Ascending aorta (tissue), 2 donors: ENCODE measurements at regions not wholly inside any gene's neighbourhood (a gene's known extent, or its start where the extent isn't known, plus 50 kb on each side); places are given as distances from the start of the nearest gene placed in this dataset.
"Not testable (repeated sequence)": the region's sequence is repeated elsewhere in the genome, so short reads cannot be mapped to it uniquely, and the experiment has no call there.

Source experiments
- DNase-seq, 2 donors: peaks; one replicate each; pipeline ENCODE4 v3.0.0-alpha.2; 2019; ENCODE audit warnings: low spot score in 2 of 2
- H3K27ac ChIP-seq, 2 donors: fragments of 200-600 bp; sonication (generic); one replicate each; pipeline ENCODE4 v1.5.1; 2016 to 2017; ENCODE audit warnings: mild to moderate bottlenecking in 1 of 2
- H3K27me3 ChIP-seq: fragments of 200-600 bp; sonication (generic); one replicate; pipeline ENCODE4 v1.5.1; 2017
- H3K36me3 ChIP-seq, 2 donors: fragments of 200-600 bp; sonication (generic); one replicate each; pipeline ENCODE4 v1.5.1; 2016
- H3K4me1 ChIP-seq, 2 donors: fragments of 200-600 bp; sonication (generic); one replicate each; pipeline ENCODE4 v1.5.1; 2016 to 2017; ENCODE audit warnings: mild to moderate bottlenecking in 1 of 2
- H3K4me3 ChIP-seq, 2 donors: fragments of 200-600 bp; sonication (generic); one replicate each; pipeline ENCODE4 v1.5.1; 2016 to 2017; ENCODE audit warnings: mild to moderate bottlenecking in 1 of 2
- H3K9me3 ChIP-seq, 2 donors: fragments of 200-600 bp; sonication (generic); one replicate each; pipeline ENCODE4 v1.5.1; 2016
- intact Hi-C: fragments of 100-400 bp; cut with DNase I; formaldehyde crosslinking; loops from one replicate; pipeline ENCODE4 v1.15.1; 2023
- TF ChIP-seq, protein P1 (sequence below), 3 experiments: fragments of 200-600 bp in 2 of 3; fragments of 450-650 bp in 1 of 3; sonication (generic) in 2 of 3; IDR thresholded peaks; one replicate each; pipeline ENCODE4 v1.5.1; 2016 to 2019; ENCODE audit warnings: antibody characterized with exemption in 3 of 3, mild to moderate bottlenecking in 1 of 3, moderate library complexity in 1 of 3

DNA sequence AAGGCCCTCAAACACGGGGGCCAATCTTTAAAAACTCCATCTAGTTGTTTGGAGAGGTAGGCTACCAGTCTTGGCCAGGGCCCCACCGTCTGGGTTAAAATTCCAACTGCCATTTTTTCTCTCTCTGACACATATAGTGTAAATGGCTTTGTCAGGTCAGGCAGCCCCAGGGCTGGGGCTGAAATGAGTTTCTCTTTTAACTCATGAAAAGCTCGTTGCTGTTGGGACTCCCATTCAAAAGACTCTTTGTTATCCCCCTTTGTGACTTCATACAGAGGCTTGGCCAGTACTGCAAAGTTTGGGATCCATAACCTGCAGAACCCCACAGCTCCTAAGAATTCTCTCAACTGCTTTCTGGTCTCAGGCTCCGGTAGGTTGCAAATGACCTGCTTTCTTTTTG lies 99.4 kb upstream of the SLC1A4 start:
- intact Hi-C loops: no loop called here
- TF ChIP-seq, protein P1, sequence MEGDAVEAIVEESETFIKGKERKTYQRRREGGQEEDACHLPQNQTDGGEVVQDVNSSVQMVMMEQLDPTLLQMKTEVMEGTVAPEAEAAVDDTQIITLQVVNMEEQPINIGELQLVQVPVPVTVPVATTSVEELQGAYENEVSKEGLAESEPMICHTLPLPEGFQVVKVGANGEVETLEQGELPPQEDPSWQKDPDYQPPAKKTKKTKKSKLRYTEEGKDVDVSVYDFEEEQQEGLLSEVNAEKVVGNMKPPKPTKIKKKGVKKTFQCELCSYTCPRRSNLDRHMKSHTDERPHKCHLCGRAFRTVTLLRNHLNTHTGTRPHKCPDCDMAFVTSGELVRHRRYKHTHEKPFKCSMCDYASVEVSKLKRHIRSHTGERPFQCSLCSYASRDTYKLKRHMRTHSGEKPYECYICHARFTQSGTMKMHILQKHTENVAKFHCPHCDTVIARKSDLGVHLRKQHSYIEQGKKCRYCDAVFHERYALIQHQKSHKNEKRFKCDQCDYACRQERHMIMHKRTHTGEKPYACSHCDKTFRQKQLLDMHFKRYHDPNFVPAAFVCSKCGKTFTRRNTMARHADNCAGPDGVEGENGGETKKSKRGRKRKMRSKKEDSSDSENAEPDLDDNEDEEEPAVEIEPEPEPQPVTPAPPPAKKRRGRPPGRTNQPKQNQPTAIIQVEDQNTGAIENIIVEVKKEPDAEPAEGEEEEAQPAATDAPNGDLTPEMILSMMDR (IDR thresholded peaks at IDR 0.05): no peak

GRCh38 chr2:64896572-64896971 lies 92.6 kb upstream of the SLC1A4 start:
- H3K27ac ChIP-seq, H3K4me3 ChIP-seq, H3K4me1 ChIP-seq, intact Hi-C loops, DNase-seq, H3K36me3 ChIP-seq, H3K9me3 ChIP-seq, H3K27me3 ChIP-seq: not testable (repeated sequence)

More for the DNA sequence above, 99.4 kb upstream of the SLC1A4 start:
- Histone ChIP-seq H3K4me1 (no peaks in the 10 kb centered on the region), H3K4me3 (no peak overlapping the region), H3K27me3 (no peaks in the 10 kb centered on the region), H3K9me3 (no peaks in the 10 kb centered on the region), H3K27ac (no peak overlapping the region), H3K36me3 (no peaks in the 10 kb centered on the region)
- no peak for DNase-seq

DNA sequence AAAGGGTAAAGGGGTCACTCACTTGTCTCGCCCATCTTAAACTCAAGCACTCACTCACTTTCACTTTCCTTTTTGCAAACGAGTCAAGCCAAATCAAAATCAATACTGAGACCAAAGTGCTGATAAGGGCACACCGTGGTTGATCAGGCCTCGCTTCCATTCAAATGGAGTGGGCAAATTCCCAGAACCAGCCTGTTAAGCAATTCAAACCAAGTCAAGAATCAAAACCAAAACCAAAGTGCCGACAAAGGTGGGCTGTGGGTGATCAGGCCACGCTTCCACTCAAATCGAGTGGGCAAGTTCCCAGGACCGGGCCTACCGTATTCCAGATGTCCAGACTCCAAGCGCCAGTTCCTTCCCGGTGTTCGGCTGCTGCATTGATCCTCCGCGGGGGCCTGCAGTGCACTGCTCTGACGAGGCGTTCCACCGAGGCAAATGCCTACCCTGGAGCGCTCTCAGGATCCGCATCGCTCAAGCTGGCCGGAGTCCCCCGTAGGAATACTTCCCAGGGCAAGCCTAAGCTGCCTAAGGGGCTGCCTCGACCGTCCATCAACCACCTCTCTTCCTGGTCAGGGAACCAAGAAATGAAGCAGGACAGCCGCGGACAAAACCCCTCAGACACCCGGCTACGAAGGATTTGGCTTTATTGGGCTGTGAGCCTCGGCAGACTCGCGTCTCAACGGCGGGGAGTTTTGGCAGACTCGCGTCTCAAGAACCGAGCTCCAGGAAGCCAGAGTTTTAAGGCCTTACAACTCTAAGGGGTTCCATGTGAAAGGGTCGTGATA lies 89.9 kb upstream of the SLC1A4 start:
- no peak for DNase-seq
- no peak overlapping the region for H3K27ac ChIP-seq
- no peak overlapping the region for H3K4me3 ChIP-seq
- TF ChIP-seq, protein P1 (IDR thresholded peaks at IDR 0.05): no peak
- intact Hi-C loops: no loop called here
- peaks cover under 1 to 3% of the 10 kb centered on the region in 2 donors for H3K4me1 ChIP-seq
- no peaks in the 10 kb centered on the region for H3K9me3 ChIP-seq
- no peaks in the 10 kb centered on the region for H3K36me3 ChIP-seq
- no peaks in the 10 kb centered on the region for H3K27me3 ChIP-seq

DNA sequence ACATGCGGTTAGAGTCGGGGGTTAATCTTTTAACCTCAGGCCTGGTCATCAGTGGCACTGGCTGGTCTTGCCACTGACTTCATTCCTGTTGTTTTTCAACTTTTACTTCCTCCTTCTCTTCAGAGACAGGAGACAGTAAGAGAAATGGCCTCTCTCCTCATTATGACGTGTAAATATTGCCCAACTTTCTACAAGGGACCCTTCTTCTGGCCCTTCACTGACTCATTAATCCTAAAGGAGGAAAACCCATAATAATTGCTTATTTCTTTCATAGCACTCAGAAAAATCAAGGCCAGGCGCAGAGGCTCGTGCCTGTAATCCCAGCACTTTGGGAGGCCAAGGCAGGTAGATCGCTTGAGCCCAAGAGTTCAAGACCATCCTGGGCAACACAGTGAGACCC lies 89.3 kb upstream of the SLC1A4 start:
- H3K4me3 ChIP-seq, H3K4me1 ChIP-seq, DNase-seq, H3K9me3 ChIP-seq, intact Hi-C loops, H3K27me3 ChIP-seq, H3K27ac ChIP-seq, H3K36me3 ChIP-seq: not testable (repeated sequence)

DNA sequence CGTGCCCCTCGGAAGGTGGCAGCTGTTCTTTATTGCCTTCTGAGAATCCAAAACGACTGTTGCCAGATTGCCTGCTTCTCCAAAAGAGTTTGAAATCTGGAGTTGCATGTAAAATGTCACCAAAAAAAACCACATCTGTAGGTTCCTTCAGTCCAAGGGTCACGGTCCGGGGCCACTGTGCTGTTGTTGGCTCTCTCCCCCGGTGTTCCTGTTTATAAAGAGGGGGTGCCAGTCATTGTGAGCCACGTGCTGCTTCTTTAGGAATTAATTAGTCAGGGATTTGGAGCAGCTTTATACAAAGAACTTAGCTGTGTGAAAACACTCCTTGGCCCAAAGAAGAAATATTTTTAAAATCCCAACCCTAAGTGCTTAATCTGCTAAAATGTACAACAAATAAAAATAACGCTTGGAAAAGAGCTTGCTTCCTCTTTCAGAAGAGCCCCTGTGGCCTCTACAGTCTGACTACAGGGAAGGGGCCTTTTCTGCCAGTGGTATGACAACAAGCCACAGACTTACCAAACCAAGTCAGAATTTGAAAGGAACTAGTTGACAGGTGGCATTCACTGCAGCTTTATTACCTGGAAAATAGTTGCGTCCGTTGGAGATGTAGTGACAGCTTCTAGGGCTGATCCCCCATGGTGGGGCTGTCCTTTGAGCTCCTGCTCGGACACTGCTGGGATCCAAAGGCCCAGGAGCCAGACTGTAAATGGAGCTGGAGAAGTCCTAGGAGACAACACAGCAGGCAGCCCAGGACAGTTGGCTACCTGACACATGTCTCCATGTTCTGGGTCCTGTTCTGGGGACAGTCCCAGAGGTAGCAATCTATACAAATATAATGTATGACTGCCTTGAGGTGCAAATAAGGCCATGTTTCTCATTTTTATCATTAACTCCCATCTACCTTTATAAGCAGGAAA lies 84.5 kb upstream of the SLC1A4 start:
- Histone ChIP-seq H3K4me3 (no peak overlapping the region), H3K4me1 (peaks cover 7 to 12% of the 10 kb centered on the region in 2 donors), H3K36me3 (no peaks in the 10 kb centered on the region), H3K27me3 (no peaks in the 10 kb centered on the region), H3K27ac (peak overlapping the region in 1 of 2 donors; percentile 26), H3K9me3 (no peaks in the 10 kb centered on the region)
- intact Hi-C loops: no loop called here
- TF ChIP-seq, protein P1 (IDR thresholded peaks at IDR 0.05): no peak
- DNase-seq: no peak

DNA sequence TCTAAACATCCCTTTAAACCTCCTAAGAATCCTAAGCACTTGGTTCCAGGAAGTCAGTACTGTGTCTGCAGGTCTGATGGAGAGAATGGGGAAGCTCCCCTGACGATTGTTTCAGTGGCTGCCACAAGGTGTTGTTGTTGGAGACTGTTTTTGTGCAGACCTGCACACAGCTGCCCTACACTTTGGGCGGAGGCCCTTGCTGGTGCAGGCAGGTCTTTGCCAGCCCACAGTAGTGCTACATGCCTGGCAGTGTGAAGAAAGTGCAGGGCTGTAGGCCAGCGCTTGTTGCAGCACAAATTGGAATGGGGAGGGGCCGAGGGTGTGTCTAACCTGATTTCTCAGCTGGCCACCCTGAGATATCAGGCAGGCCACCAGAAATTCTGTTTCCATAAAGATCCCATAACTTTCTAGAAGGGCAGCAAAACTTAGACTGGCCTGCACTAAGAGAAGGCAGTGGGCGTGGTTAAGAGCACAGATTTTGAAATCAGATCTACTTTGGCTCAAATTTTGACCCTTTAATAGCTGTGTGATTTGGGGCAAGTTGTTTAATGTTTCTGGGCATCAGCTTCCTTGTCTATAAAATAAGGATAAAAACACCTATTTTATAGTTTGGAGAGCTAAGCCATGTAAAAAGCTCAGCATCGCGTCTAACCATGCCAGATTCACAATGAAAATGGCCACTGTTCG lies 83.7 kb upstream of the SLC1A4 start:
- Histone ChIP-seq H3K27ac (no peak overlapping the region), H3K27me3 (no peaks in the 10 kb centered on the region), H3K4me1 (peaks cover 7 to 12% of the 10 kb centered on the region in 2 donors), H3K4me3 (no peak overlapping the region), H3K36me3 (no peaks in the 10 kb centered on the region), H3K9me3 (no peaks in the 10 kb centered on the region)
- DNase-seq: no peak
- TF ChIP-seq, protein P1 (IDR thresholded peaks at IDR 0.05): no peak
- intact Hi-C loops: no loop called here
